ENCODE measurements at regions not wholly inside any gene's neighbourhood (a gene's known extent, or its start where the extent isn't known, plus 50 kb on each side); places are given as distances from the start of the nearest gene placed in this dataset.
"Not testable (repeated sequence)": the region's sequence is repeated elsewhere in the genome, so short reads cannot be mapped to it uniquely, and the experiment has no call there.

- no peak for DNase-seq
Measured at GRCh38 chr6:4366635-4367395, 231.4 kb upstream of the ECI2 start.

DNA sequence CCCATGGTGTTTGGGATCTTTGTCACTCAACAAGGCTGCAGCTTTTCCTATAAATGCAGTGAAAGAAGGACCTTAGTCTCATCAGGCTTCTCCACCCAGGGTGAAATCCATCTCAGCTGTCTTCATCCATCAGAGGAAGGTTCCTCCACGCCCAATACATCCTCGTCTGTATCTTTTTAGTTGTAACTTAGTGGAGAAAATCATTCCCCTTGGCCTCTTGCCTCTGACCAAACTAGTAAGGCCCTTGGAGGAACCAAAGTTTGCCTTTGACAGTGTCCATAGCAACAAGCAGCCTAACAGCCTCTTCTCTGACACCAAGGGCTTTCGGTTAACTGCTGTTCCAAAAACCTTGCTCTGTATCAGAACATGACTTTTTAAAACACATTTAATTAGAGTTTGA, 230.3 kb upstream of the ECI2 start:
- DNase-seq = no peak

GRCh38 chr6:4364711-4365110, 229.3 kb upstream of the ECI2 start:
- no peak for DNase-seq

DNA sequence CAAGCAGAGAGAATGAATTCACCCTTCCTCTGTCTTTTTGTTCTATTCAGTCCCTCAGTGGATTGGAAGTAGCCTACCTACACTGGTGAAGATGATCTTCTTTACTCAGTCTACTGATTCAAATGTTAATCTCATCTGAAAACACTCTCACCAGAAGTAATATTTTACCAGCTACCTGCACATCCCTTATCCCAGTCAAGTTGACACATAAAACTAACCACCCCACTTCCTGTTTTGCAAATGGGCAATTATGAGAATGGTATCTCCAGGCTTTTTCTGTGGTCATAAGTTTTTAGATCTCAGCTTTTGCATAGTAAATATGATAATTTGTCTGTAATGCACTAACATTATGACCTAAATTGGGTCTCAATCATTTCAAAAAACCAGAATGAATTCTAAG, 228.8 kb upstream of the ECI2 start:
- DNase-seq = no peak

DNA sequence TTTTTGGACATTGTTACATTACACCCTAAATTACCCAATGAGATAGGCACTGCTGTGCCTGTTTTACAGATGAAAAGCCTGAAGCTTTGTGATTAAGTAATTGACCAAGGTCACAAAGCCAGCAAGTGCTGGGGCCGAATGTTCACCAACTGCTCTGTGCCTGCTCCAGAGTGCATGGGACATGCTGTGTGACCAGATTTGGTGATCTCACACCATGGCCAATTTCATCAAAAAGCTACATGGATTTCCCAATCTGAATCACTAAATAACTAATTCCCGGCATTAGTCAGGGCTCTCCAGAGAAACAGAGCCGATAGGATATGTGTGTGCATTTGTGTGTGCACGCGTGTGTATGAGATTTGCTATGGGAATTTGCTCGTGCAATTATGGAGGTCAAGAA, 228.3 kb upstream of the ECI2 start:
- DNase-seq = no peak

DNA sequence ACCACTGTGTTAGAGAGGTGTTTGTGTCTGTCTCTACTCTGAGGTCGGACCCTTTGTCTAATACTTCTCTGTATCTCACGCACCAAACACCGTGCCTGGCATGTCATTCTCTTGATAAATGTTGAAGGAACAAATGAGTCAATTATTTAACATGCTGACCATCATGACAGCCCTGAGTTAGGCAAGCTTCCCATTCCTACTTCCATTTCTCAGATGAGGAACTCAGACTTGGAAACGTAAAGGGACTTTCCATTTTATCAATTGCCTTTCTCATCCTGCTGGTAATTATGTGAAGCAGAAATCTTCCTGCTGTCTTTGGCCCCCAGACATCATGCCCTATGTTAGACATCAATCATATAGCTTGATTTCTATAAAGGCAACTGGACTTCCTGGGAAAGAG, 227.0 kb upstream of the ECI2 start:
- no peak for DNase-seq

DNA sequence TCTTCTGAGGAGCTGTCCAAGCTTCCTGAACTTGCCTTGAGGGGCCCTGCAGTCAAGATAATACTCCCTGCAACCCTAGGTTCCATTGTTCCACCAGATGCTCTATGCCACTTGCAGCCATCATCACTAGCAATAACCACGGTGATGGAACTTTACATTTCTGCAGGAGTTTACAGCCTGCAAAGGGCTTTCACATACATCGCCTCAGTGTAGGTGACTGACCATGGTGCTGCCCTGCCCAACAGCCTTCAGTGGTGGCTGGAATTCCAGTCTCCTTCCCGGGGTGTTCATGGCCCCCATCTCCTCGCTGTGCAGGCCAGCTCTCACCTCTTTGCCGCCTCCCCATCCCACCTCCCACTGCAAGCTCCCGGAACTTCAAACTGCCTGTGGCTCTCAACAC, 225.5 kb upstream of the ECI2 start:
- no peak for DNase-seq

DNA sequence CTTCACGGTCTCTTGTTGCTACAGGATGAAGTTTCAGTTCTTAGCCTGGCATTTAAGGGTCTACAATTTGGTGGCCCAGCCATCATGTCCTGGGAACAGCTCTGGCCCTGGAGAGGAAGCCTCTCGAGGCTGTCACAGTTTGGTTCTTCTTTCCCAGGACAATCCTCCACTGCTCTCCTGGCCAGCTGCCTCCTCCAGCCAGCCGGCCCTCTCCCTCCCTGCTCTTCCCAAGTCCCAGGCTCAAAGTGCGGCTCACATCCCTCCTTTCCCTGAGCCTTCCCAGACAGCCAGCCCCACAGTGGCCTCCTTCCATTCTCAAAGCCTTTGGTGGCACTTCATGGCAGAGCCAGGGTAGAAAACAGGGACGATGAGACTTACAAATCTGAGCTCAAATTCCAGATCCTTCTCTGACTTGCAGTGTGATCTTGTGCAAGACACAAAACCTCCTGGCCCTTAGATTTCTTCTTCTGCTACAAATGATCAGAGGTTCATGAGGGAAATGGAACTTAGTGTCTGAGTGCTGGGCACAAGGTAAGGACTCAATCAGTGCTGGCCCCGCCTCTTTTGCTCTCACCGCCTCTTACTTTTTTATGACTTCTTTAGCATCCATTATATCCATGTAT, 223.8 kb upstream of the ECI2 start:
- DNase-seq = no peak

DNA sequence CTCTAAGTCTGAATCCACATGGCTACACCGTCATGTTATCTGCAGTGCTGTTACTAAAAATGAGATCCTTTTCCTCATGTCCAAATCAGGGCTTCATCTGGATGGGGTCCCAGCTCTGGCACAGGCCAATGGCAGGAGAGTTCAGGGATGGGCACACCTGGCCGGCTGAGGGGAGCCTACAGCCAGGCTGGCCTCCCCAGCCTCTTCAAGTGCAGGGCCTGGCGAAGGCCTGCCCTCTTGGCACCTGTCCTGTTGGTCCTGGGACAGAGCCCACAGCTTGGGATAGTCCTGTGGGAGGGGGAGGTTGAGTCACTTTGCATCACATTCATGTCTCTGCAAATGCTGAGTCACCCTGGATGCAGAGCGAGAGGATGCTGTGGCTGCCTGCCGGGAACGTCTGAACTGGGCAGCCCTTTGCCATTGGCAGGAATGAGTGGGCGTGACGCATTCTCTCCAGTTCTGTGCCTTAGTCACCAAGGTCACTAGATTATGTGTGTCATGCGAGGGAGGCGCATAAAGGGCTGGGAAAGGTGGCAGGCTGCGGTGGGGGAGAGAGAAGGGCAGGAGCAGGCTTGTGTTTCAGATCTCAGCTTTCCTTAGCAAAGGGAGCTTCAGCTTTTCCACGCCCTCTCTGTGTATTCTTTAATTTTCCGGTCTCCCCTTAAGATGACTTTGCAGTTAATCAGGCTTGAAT, 223.2 kb upstream of the ECI2 start:
- DNase-seq = no peak

GRCh38 chr6:4357660-4358152, 222.3 kb upstream of the ECI2 start:
- not testable (repeated sequence) for DNase-seq

GRCh38 chr6:4356899-4357659, 221.7 kb upstream of the ECI2 start:
- DNase-seq = no peak

- no peak for DNase-seq
Measured at GRCh38 chr6:4355241-4355640, 219.9 kb upstream of the ECI2 start.

- no peak for DNase-seq
Measured at GRCh38 chr6:4354181-4354580, 218.8 kb upstream of the ECI2 start.

- no peak for DNase-seq
Measured at GRCh38 chr6:4352731-4353130, 217.4 kb upstream of the ECI2 start.

DNA sequence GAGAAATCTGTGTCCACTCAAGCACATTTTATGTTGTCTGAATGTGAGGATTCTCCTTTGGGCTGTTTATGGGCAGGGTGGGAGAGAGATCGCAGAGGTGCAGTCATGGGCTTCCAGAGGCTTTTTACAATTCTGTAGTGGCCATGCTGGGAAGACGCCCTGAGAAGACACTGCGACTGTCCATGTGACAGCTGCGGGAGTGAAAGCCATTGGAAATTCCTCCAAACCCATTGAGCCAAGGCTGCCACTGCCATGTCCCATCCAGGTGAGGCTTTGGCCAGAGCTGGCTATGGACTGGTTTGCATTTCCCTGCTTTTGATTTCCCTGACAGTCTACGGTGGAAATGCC, 216.9 kb upstream of the ECI2 start:
- DNase-seq = no peak

GRCh38 chr6:4351520-4352321, 216.3 kb upstream of the ECI2 start:
- DNase-seq = no peak

DNA sequence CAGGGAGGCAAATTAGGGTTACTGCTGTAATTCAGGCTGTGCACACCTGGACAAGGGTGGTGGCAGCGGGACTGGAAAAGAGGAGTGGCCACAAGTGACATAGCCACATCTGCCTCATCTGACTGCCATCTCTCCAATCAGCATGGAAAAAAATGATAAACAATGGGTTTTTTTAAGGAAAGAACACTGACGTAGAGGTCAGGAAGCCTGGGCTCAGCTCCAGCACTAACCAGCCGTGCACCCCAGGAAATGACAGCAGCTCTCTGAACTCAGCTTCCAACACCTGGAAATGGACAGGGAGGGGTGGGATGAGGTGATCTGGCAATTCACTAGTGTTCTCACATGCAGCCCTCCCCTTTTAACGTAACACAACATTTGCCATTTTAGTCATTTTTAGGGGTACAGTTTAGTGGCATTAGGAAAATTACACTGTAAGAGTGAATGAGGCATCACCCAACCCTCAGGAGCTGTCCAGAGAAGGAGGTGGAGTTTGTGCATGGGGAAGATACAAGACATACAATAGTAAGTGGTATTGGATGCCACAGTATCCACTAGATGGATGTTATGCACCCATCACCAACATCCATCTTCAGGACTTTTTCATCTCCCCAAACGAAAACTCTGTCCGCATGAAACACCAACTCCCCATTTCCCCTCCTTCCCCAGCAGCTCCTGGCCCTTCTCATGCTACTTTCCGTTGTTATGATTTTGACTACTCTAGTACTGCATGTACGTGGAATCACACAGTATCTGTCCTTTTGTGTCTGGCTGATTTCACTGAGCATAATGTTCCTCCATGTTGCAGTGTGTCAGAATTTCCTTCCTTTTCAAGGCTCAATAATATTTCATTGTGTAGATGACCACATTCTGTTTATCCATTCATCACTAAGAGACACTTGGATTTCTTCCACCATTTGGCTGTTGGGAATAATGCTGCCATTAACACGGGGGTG, 215.5 kb upstream of the ECI2 start:
- DNase-seq = no peak

DNA sequence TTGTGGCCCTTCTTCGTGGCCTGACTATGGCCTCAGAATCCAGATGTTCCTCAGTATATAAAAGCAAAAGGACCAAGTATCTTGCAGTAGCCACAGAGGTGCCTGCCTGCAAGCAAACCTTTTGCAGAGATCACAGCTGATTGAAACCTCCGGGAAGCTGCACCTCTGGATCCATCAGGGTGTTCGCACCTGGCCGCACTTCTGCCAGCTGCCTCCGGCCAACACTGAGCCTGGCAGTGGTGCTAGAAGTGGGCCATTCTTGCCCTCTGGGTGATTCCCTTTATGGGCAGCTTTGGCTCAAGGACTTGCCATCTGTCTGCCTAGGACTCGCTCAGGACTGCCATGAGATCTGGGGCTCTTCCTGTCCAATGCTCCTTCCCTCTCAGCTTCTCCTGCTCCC, 214.6 kb upstream of the ECI2 start:
- DNase-seq = no peak

DNA sequence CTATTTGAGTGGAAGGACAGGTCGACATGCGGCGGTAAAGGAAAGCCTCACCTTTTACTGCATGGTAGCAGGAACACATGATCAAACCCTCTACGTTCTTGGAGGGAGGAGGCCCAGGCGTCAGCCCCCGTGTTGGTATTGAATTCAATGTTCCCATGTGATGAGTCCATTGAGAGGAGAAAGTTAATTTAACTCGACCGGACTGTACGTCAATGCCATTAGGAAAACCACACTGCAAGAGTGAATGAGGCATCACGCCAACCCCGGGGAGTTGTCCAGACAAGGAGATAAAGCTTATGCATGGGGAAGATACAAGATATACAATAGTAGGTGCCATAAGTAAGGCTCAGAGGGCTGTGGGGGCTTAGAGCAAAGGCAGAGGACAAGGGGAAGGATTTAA, 213.9 kb upstream of the ECI2 start:
- no peak for DNase-seq

DNA sequence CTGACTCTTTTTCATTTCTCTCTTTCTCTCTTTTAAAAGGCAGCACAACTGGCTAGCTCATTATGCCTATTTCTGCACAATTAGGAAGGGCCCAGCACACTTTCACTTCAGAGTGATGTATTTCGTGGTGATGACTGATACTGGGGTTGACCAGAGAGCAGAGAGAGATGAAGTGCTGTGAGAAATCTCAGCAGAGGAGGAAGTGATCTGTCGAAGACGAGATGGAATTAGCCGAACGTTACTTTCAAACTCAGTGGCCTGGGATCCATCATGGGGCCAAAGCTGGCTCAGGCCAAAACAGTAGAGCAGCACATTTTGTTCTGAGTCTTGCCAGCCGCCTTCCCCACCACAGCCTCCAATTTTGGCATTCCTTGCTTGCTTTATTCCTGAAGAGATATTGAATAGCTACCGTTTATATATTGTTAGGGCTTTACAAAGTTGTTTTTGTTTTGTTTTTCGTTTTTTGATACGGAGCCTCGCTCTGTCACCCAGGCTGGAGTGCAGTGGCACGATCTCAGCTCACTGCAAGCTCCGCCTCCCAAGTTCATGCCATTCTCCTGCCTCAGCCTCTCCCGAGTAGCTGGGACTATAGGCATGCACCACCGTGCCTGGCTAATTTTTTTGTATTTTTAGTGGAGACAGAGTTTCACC, 213.2 kb upstream of the ECI2 start:
- DNase-seq = no peak

GRCh38 chr6:4347877-4348276, 212.5 kb upstream of the ECI2 start:
- no peak for DNase-seq

Measured in GF-D8 (cell line).